ENCODE measurements at regions not wholly inside any gene's neighbourhood (a gene's known extent, or its start where the extent isn't known, plus 50 kb on each side); places are given as distances from the start of the nearest gene placed in this dataset.
A peak's percentile ranks its signal among the peaks of the same experiment; 100 is the strongest.

GRCh38 chr6:43951063-43951755 is 176.0 kb downstream of the MRPL14 start:
- DNase-seq (ENCODE audit: low spot score) = peak; percentile 68

GRCh38 chr6:43950731-43951062 is 176.6 kb downstream of the MRPL14 start:
- no peak for DNase-seq (ENCODE audit: low spot score)

- DNase-seq (ENCODE audit: low spot score) = no peak
Measured at GRCh38 chr6:43950051-43950605, 177.1 kb downstream of the MRPL14 start.

GRCh38 chr6:43949551-43949991 is 177.7 kb downstream of the MRPL14 start:
- DNase-seq (ENCODE audit: low spot score) = no peak

GRCh38 chr6:43948527-43949485 is 178.4 kb downstream of the MRPL14 start:
- no peak for DNase-seq (ENCODE audit: low spot score)

GRCh38 chr6:43947860-43948259 is 177.8 kb downstream of the VEGFA start:
- DNase-seq (ENCODE audit: low spot score) = no peak

- DNase-seq (ENCODE audit: low spot score) = no peak
Measured at GRCh38 chr6:43946641-43947363, 176.8 kb downstream of the VEGFA start.

- DNase-seq (ENCODE audit: low spot score) = no peak
Measured at GRCh38 chr6:43945768-43946080, 175.7 kb downstream of the VEGFA start.

GRCh38 chr6:43944908-43945767 is 175.1 kb downstream of the VEGFA start:
- DNase-seq (ENCODE audit: low spot score) = no peak

- DNase-seq (ENCODE audit: low spot score) = no peak
Measured at GRCh38 chr6:43943781-43944250, 173.8 kb downstream of the VEGFA start.

- no peak for DNase-seq (ENCODE audit: low spot score)
Measured at GRCh38 chr6:43943099-43943766, 173.2 kb downstream of the VEGFA start.

GRCh38 chr6:43942616-43943015 is 172.6 kb downstream of the VEGFA start:
- DNase-seq (ENCODE audit: low spot score) = no peak

GRCh38 chr6:43942011-43942442 is 172.0 kb downstream of the VEGFA start:
- DNase-seq (ENCODE audit: low spot score) = no peak

- DNase-seq (ENCODE audit: low spot score) = no peak
Measured at GRCh38 chr6:43941174-43941573, 171.2 kb downstream of the VEGFA start.

- no peak for DNase-seq (ENCODE audit: low spot score)
Measured at GRCh38 chr6:43940393-43941087, 170.5 kb downstream of the VEGFA start.

- DNase-seq (ENCODE audit: low spot score) = no peak
Measured at GRCh38 chr6:43940071-43940392, 170.0 kb downstream of the VEGFA start.

- DNase-seq (ENCODE audit: low spot score) = no peak
Measured at GRCh38 chr6:43939281-43940070, 169.5 kb downstream of the VEGFA start.

GRCh38 chr6:43938178-43939105 is 168.4 kb downstream of the VEGFA start:
- DNase-seq (ENCODE audit: low spot score) = peak; percentile 41

Measured in umbilical cord (tissue), 1 donor.